HepG2 (cell line): ENCODE measurements at regions not wholly inside any gene's neighbourhood (a gene's known extent, or its start where the extent isn't known, plus 50 kb on each side); places are given as distances from the start of the nearest gene placed in this dataset.

Experiments
- CEBPB ChIP-seq: IDR thresholded peaks from 2 replicates; pipeline ENCODE4 v1.6.1; 2011; ENCODE audit warnings: low read depth, low read length, improper control_type of control experiment, borderline replicate concordance
- CREM ChIP-seq, 2 experiments: sonication (generic) in 1 of 2; formaldehyde crosslinking in 1 of 2; IDR thresholded peaks; 2 replicates each; pipeline versions ENCODE4 v1.4.0 to v1.6.1; 2016 to 2020; ENCODE audit warnings: antibody characterized with exemption in 1 of 2, mild to moderate bottlenecking in 1 of 2, missing genetic modification reagents in 1 of 2
- DPF2 ChIP-seq: sonication (generic); formaldehyde crosslinking; IDR thresholded peaks from 2 replicates; pipeline ENCODE4 v1.4.0; 2020; ENCODE audit warnings: mild to moderate bottlenecking, low read depth, missing genetic modification reagents, borderline replicate concordance
- MAFG ChIP-seq: sonication (generic); formaldehyde crosslinking; IDR thresholded peaks from 2 replicates; pipeline ENCODE4 v1.5.1; 2020; ENCODE audit warnings: mild to moderate bottlenecking, missing genetic modification reagents
- MXI1 ChIP-seq: IDR thresholded peaks from 3 replicates; pipeline ENCODE4 v1.6.1; 2012; ENCODE audit warnings: low read depth, low read length, inconsistent platforms, borderline replicate concordance
- SMARCE1 ChIP-seq: fragments of 450-650 bp; IDR thresholded peaks from 2 replicates; pipeline ENCODE4 v1.6.1; 2017; ENCODE audit warnings: borderline replicate concordance
- ZBTB8A ChIP-seq: sonication (generic); formaldehyde crosslinking; IDR thresholded peaks from 2 replicates; pipeline ENCODE4 v1.4.0; 2020; ENCODE audit warnings: mild to moderate bottlenecking, low read depth, missing genetic modification reagents, borderline replicate concordance
- ZNF24 ChIP-seq: fragments of 450-650 bp; IDR thresholded peaks from 2 replicates; pipeline ENCODE4 v1.6.1; 2017; ENCODE audit warnings: antibody characterized with exemption, mild to moderate bottlenecking
- ZNF660 ChIP-seq: sonication (generic); formaldehyde crosslinking; IDR thresholded peaks from 2 replicates; pipeline ENCODE4 v1.5.1; 2020; ENCODE audit warnings: mild to moderate bottlenecking, low read depth, missing genetic modification reagents, borderline replicate concordance
- ZNF768 ChIP-seq: sonication (generic); formaldehyde crosslinking; IDR thresholded peaks from 2 replicates; pipeline ENCODE4 v1.4.0; 2020; ENCODE audit warnings: missing genetic modification reagents
- TF ChIP-seq, protein P1 (sequence below): sonication (generic); formaldehyde crosslinking; IDR thresholded peaks from 2 replicates; pipeline ENCODE4 v1.4.0; 2020; ENCODE audit warnings: mild to moderate bottlenecking, missing genetic modification reagents
- TF ChIP-seq, protein P2 (sequence below): sonication (generic); formaldehyde crosslinking; IDR thresholded peaks from 2 replicates; pipeline ENCODE4 v1.4.0; 2020; ENCODE audit warnings: low read depth, missing genetic modification reagents
- TF ChIP-seq, protein P3 (sequence below): sonication (generic); formaldehyde crosslinking; IDR thresholded peaks from 2 replicates; pipeline ENCODE4 v1.4.0; 2020; ENCODE audit warnings: missing genetic modification reagents
- TF ChIP-seq, protein P4 (sequence below): IDR thresholded peaks from 2 replicates; pipeline ENCODE4 v1.6.1; 2016; ENCODE audit warnings: mild to moderate bottlenecking
- TF ChIP-seq, protein P5 (sequence below): sonication (generic); formaldehyde crosslinking; IDR thresholded peaks from 2 replicates; pipeline ENCODE4 v1.4.0; 2020; ENCODE audit warnings: missing genetic modification reagents
- TF ChIP-seq, protein P6 (sequence below): sonication (generic); formaldehyde crosslinking; IDR thresholded peaks from 2 replicates; pipeline ENCODE4 v1.4.0; 2020; ENCODE audit warnings: missing genetic modification reagents, low read depth, mild to moderate bottlenecking, borderline replicate concordance

DNA sequence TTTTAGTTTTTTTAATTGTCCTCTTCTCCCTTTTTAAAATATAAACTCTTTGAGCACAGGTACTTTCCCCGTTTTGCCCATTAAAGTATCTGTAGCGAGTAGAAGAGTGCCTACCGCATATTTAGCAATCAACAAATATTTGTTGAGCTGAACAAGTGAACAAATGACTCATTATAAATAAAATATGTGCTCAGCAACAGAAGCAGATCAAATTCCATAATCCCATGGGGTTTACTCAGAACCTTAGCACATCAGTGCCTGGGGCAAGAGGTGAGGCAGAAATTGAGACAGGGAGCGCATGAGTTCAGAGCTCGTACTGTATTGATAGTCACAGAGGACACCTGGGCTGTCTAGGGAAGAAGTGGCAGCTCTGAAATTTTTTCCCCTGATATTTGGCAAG is 161.0 kb downstream of the SEM1 start (continued):
- TF ChIP-seq, protein P1, sequence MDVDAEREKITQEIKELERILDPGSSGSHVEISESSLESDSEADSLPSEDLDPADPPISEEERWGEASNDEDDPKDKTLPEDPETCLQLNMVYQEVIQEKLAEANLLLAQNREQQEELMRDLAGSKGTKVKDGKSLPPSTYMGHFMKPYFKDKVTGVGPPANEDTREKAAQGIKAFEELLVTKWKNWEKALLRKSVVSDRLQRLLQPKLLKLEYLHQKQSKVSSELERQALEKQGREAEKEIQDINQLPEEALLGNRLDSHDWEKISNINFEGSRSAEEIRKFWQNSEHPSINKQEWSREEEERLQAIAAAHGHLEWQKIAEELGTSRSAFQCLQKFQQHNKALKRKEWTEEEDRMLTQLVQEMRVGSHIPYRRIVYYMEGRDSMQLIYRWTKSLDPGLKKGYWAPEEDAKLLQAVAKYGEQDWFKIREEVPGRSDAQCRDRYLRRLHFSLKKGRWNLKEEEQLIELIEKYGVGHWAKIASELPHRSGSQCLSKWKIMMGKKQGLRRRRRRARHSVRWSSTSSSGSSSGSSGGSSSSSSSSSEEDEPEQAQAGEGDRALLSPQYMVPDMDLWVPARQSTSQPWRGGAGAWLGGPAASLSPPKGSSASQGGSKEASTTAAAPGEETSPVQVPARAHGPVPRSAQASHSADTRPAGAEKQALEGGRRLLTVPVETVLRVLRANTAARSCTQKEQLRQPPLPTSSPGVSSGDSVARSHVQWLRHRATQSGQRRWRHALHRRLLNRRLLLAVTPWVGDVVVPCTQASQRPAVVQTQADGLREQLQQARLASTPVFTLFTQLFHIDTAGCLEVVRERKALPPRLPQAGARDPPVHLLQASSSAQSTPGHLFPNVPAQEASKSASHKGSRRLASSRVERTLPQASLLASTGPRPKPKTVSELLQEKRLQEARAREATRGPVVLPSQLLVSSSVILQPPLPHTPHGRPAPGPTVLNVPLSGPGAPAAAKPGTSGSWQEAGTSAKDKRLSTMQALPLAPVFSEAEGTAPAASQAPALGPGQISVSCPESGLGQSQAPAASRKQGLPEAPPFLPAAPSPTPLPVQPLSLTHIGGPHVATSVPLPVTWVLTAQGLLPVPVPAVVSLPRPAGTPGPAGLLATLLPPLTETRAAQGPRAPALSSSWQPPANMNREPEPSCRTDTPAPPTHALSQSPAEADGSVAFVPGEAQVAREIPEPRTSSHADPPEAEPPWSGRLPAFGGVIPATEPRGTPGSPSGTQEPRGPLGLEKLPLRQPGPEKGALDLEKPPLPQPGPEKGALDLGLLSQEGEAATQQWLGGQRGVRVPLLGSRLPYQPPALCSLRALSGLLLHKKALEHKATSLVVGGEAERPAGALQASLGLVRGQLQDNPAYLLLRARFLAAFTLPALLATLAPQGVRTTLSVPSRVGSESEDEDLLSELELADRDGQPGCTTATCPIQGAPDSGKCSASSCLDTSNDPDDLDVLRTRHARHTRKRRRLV: no peak
- TF ChIP-seq SMARCE1 (no peak), ZBTB8A (CRISPR knock-in tag) (no peak), CREM (IDR thresholded peaks at IDR 0.05) (no peak; the same call in 1 of the 2 replicates), CREM (CRISPR knock-in tag; IDR thresholded peaks at IDR 0.05) (no peak), DPF2 (CRISPR knock-in tag) (no peak), ZNF660 (CRISPR knock-in tag) (no peak), CEBPB (peak; percentile 81), MAFG (CRISPR knock-in tag) (no peak), MXI1 (0 out of 3 replicates have a peak, but pooled peaks have one; percentile 30), ZNF24 (no peak), ZNF768 (CRISPR knock-in tag) (no peak)
- TF ChIP-seq, protein P2, sequence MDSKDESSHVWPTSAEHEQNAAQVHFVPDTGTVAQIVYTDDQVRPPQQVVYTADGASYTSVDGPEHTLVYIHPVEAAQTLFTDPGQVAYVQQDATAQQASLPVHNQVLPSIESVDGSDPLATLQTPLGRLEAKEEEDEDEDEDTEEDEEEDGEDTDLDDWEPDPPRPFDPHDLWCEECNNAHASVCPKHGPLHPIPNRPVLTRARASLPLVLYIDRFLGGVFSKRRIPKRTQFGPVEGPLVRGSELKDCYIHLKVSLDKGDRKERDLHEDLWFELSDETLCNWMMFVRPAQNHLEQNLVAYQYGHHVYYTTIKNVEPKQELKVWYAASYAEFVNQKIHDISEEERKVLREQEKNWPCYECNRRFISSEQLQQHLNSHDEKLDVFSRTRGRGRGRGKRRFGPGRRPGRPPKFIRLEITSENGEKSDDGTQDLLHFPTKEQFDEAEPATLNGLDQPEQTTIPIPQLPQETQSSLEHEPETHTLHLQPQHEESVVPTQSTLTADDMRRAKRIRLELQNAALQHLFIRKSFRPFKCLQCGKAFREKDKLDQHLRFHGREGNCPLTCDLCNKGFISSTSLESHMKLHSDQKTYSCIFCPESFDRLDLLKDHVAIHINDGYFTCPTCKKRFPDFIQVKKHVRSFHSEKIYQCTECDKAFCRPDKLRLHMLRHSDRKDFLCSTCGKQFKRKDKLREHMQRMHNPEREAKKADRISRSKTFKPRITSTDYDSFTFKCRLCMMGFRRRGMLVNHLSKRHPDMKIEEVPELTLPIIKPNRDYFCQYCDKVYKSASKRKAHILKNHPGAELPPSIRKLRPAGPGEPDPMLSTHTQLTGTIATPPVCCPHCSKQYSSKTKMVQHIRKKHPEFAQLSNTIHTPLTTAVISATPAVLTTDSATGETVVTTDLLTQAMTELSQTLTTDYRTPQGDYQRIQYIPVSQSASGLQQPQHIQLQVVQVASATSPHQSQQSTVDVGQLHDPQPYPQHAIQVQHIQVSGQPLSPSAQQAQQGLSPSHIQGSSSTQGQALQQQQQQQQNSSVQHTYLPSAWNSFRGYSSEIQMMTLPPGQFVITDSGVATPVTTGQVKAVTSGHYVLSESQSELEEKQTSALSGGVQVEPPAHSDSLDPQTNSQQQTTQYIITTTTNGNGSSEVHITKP (CRISPR knock-in tag): no peak
- TF ChIP-seq, protein P3, sequence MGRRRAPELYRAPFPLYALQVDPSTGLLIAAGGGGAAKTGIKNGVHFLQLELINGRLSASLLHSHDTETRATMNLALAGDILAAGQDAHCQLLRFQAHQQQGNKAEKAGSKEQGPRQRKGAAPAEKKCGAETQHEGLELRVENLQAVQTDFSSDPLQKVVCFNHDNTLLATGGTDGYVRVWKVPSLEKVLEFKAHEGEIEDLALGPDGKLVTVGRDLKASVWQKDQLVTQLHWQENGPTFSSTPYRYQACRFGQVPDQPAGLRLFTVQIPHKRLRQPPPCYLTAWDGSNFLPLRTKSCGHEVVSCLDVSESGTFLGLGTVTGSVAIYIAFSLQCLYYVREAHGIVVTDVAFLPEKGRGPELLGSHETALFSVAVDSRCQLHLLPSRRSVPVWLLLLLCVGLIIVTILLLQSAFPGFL (CRISPR knock-in tag): no peak
- TF ChIP-seq, protein P4, sequence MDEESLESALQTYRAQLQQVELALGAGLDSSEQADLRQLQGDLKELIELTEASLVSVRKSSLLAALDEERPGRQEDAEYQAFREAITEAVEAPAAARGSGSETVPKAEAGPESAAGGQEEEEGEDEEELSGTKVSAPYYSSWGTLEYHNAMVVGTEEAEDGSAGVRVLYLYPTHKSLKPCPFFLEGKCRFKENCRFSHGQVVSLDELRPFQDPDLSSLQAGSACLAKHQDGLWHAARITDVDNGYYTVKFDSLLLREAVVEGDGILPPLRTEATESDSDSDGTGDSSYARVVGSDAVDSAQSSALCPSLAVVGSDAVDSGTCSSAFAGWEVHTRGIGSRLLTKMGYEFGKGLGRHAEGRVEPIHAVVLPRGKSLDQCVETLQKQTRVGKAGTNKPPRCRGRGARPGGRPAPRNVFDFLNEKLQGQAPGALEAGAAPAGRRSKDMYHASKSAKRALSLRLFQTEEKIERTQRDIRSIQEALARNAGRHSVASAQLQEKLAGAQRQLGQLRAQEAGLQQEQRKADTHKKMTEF (CRISPR knock-in tag): 0 out of 2 replicates have a peak, but pooled peaks have one; percentile 44
- TF ChIP-seq, protein P5, sequence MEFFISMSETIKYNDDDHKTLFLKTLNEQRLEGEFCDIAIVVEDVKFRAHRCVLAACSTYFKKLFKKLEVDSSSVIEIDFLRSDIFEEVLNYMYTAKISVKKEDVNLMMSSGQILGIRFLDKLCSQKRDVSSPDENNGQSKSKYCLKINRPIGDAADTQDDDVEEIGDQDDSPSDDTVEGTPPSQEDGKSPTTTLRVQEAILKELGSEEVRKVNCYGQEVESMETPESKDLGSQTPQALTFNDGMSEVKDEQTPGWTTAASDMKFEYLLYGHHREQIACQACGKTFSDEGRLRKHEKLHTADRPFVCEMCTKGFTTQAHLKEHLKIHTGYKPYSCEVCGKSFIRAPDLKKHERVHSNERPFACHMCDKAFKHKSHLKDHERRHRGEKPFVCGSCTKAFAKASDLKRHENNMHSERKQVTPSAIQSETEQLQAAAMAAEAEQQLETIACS (CRISPR knock-in tag): no peak
- TF ChIP-seq, protein P6, sequence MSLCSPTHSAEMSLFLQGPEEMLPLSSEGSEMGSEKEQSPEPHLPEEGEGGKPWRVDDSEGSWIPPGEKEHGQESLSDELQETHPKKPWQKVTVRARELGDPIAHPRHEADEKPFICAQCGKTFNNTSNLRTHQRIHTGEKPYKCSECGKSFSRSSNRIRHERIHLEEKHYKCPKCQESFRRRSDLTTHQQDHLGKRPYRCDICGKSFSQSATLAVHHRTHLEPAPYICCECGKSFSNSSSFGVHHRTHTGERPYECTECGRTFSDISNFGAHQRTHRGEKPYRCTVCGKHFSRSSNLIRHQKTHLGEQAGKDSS (CRISPR knock-in tag): no peak
